CD4-positive, alpha-beta T cell (primary cell): ENCODE measurements at regions not wholly inside any gene's neighbourhood (a gene's known extent, or its start where the extent isn't known, plus 50 kb on each side); places are given as distances from the start of the nearest gene placed in this dataset.

Experiments used
- ATAC-seq: fragments of 200-7000 bp; cut with Tn5 transposase; one replicate; pipeline ENCODE4 v1.10.0; 2022; ENCODE audit warnings: mild to moderate bottlenecking; ENCODE audit not compliant: poor library complexity
- CTCF ChIA-PET: fragments of 350-600 bp; sonication (Branson Sonifier 250); formaldehyde crosslinking; loops from one replicate; lab custom pipeline; 2021; ENCODE audit warnings: antibody characterized with exemption, inconsistent platforms; lab: Charles Lee
- POLR2A ChIA-PET: fragments of 350-600 bp; sonication (Branson Sonifier 250); formaldehyde crosslinking; loops from one replicate; lab custom pipeline; 2021; ENCODE audit warnings: antibody characterized with exemption, inconsistent platforms; lab: Charles Lee
- DNase-seq, 14 experiments: peaks; one replicate each; pipeline ENCODE4 v3.0.0-alpha.2; 2013 to 2020; ENCODE audit warnings: mixed read lengths in 2 of 14
- H3K27ac ChIP-seq, 2 donors: one replicate each; pipeline versions ENCODE4 v1.5.1 to v1.7.0; 2013; ENCODE audit warnings: low read length in 2 of 2, low read depth in 1 of 2, mild to moderate bottlenecking in 1 of 2
- H3K27me3 ChIP-seq, 2 experiments: 1 replicate in 1 of 2; 2 replicates in 1 of 2; pipeline versions ENCODE4 v1.6.1 to v1.7.0; 2013; ENCODE audit warnings: low read length in 2 of 2, control low read depth in 1 of 2, mild to moderate bottlenecking in 1 of 2, moderate library complexity in 1 of 2; ENCODE audit not compliant: insufficient read depth in 2 of 2, control insufficient read depth in 1 of 2
- H3K36me3 ChIP-seq: one replicate; pipeline ENCODE4 v1.6.1; 2013; ENCODE audit warnings: low read length, control low read depth; ENCODE audit not compliant: insufficient read depth
- H3K4me1 ChIP-seq: one replicate; pipeline ENCODE4 v1.6.1; 2013; ENCODE audit warnings: low read length, control low read depth; ENCODE audit not compliant: insufficient read depth
- H3K4me3 ChIP-seq: one replicate; pipeline ENCODE4 v1.5.1; 2013; ENCODE audit warnings: mild to moderate bottlenecking, low read length, moderate library complexity
- H3K9me3 ChIP-seq, 2 experiments: 1 replicate in 1 of 2; 2 replicates in 1 of 2; pipeline versions ENCODE4 v1.6.1 to v1.7.0; 2013; ENCODE audit warnings: low read length in 2 of 2, mild to moderate bottlenecking in 2 of 2, control low read depth in 1 of 2, moderate library complexity in 1 of 2; ENCODE audit not compliant: control insufficient read depth in 1 of 2, insufficient read depth in 1 of 2
- H3K27ac Mint-ChIP-seq: one replicate; pipeline ENCODE4 v1.8.0; 2020; ENCODE audit warnings: mixed read lengths
- H3K27me3 Mint-ChIP-seq: one replicate; pipeline ENCODE4 v1.8.0; 2021; ENCODE audit warnings: mixed read lengths
- H3K36me3 Mint-ChIP-seq: one replicate; pipeline ENCODE4 v1.8.0; 2021; ENCODE audit warnings: low read depth, mixed read lengths
- H3K4me1 Mint-ChIP-seq: one replicate; pipeline ENCODE4 v1.8.0; 2021; ENCODE audit warnings: low read depth, mixed read lengths
- H3K4me3 Mint-ChIP-seq: one replicate; pipeline ENCODE4 v1.8.0; 2020; ENCODE audit warnings: mild to moderate bottlenecking, mixed read lengths
- H3K9me3 Mint-ChIP-seq: one replicate; pipeline ENCODE4 v1.8.0; 2020; ENCODE audit warnings: mixed read lengths
- CTCF ChIP-seq: fragments of 200-600 bp; IDR thresholded peaks from one replicate; pipeline ENCODE4 v1.8.0; 2022; ENCODE audit warnings: antibody characterized with exemption, mild to moderate bottlenecking
- intact Hi-C, 2 experiments: fragments of 100-400 bp; cut with DNase I in 1 of 2; cut with micrococcal nuclease in 1 of 2; formaldehyde crosslinking; loops; one replicate each; pipeline versions ENCODE4 v1.15.1 to v1.9.0; 2023 to 2025; cut with DNase I, micrococcal nuclease

GRCh38 chr18:73829146-73829545, 318.5 kb downstream of the FBXO15 start:
- ATAC-seq (no peak), DNase-seq (no peak)
- Mint-ChIP-seq H3K36me3 (no peaks in the 10 kb centered on the region), H3K27ac (no peak overlapping the region), H3K4me3 (no peak overlapping the region), H3K9me3 (no peaks in the 10 kb centered on the region), H3K27me3 (no peaks in the 10 kb centered on the region), H3K4me1 (no peaks in the 10 kb centered on the region)
- H3K27ac ChIP-seq: no peak overlapping the region
- CTCF ChIA-PET: no interaction called here
- no peaks in the 10 kb centered on the region for H3K36me3 ChIP-seq
- no peaks in the 10 kb centered on the region for H3K9me3 ChIP-seq
- no peak for TF ChIP-seq CTCF
- POLR2A ChIA-PET: no interaction called here
- H3K27me3 ChIP-seq: no peaks in the 10 kb centered on the region
- intact Hi-C loops: no loop called here
- H3K4me1 ChIP-seq: no peaks in the 10 kb centered on the region
- H3K4me3 ChIP-seq: no peak overlapping the region

- no peaks in the 10 kb centered on the region for H3K27me3 ChIP-seq
- TF ChIP-seq CTCF: no peak
- no peak overlapping the region for H3K27ac ChIP-seq
- DNase-seq (no peak), ATAC-seq (no peak)
- intact Hi-C loops: no loop called here
- no peaks in the 10 kb centered on the region for H3K4me1 ChIP-seq
- H3K4me3 ChIP-seq: no peak overlapping the region
- H3K4me3 Mint-ChIP-seq: no peak overlapping the region
- no peaks in the 10 kb centered on the region for H3K9me3 ChIP-seq
- ChIA-PET POLR2A (no interaction called here), CTCF (no interaction called here)
- H3K36me3 Mint-ChIP-seq: no peaks in the 10 kb centered on the region
- H3K9me3 Mint-ChIP-seq: no peaks in the 10 kb centered on the region
- no peak overlapping the region for H3K27ac Mint-ChIP-seq
- H3K36me3 ChIP-seq: no peaks in the 10 kb centered on the region
- H3K4me1 Mint-ChIP-seq: no peaks in the 10 kb centered on the region
- H3K27me3 Mint-ChIP-seq: no peaks in the 10 kb centered on the region
Observed at GRCh38 chr18:73827801-73828200, 319.8 kb downstream of the FBXO15 start.

GRCh38 chr18:73826098-73826497, 321.5 kb downstream of the FBXO15 start:
- Mint-ChIP-seq H3K27me3 (no peaks in the 10 kb centered on the region), H3K9me3 (no peaks in the 10 kb centered on the region), H3K36me3 (no peaks in the 10 kb centered on the region), H3K4me1 (no peaks in the 10 kb centered on the region), H3K27ac (no peak overlapping the region), H3K4me3 (no peak overlapping the region)
- Histone ChIP-seq H3K36me3 (no peaks in the 10 kb centered on the region), H3K9me3 (no peaks in the 10 kb centered on the region), H3K27ac (no peak overlapping the region), H3K27me3 (no peaks in the 10 kb centered on the region), H3K4me3 (no peak overlapping the region), H3K4me1 (no peaks in the 10 kb centered on the region)
- POLR2A ChIA-PET: no interaction called here
- no peak for TF ChIP-seq CTCF
- intact Hi-C loops: no loop called here
- CTCF ChIA-PET: no interaction called here
- no peak for ATAC-seq
- DNase-seq: no peak
